NCI-H526 (cell line): ENCODE measurements at regions not wholly inside any gene's neighbourhood (a gene's known extent, or its start where the extent isn't known, plus 50 kb on each side); places are given as distances from the start of the nearest gene placed in this dataset.
"Not testable (repeated sequence)": the region's sequence is repeated elsewhere in the genome, so short reads cannot be mapped to it uniquely, and the experiment has no call there.

Experiments
- DNase-seq, 2 experiments: peaks; one replicate each; lab custom pipeline; 2025; lab: John Stamatoyannopoulos, UW

GRCh38 chr2:138390316-138390945 lies 111.1 kb upstream of the SPOPL start:
- DNase-seq, result no peak

- no peak for DNase-seq
These were observed 109.6 kb upstream of the SPOPL start for GRCh38 chr2:138391946-138392345.

- DNase-seq, result no peak
These were observed 105.8 kb upstream of the SPOPL start for GRCh38 chr2:138395565-138396306.

- DNase-seq, result no peak
These were observed 104.7 kb upstream of the SPOPL start for GRCh38 chr2:138396843-138397242.

GRCh38 chr2:138403431-138403927 lies 98.1 kb upstream of the SPOPL start:
- no peak for DNase-seq

- no peak for DNase-seq
These were observed 87.6 kb upstream of the SPOPL start for GRCh38 chr2:138414014-138414413.

- DNase-seq, result no peak
These were observed 85.6 kb upstream of the SPOPL start for GRCh38 chr2:138415985-138416384.

GRCh38 chr2:138418453-138418852 lies 83.1 kb upstream of the SPOPL start:
- DNase-seq, result no peak

GRCh38 chr2:138421315-138421970 lies 80.1 kb upstream of the SPOPL start:
- no peak for DNase-seq

GRCh38 chr2:138421971-138422335 lies 79.6 kb upstream of the SPOPL start:
- DNase-seq, result no peak

- DNase-seq, result no peak
These were observed 78.4 kb upstream of the SPOPL start for GRCh38 chr2:138423198-138423597.

- no peak for DNase-seq
These were observed 77.8 kb upstream of the SPOPL start for GRCh38 chr2:138423745-138424144.

- no peak for DNase-seq
These were observed 77.0 kb upstream of the SPOPL start for GRCh38 chr2:138424436-138425140.

- not testable (repeated sequence) for DNase-seq
These were observed 75.5 kb upstream of the SPOPL start for GRCh38 chr2:138426116-138426515.

- DNase-seq, result no peak
These were observed 72.7 kb upstream of the SPOPL start for GRCh38 chr2:138428710-138429440.

- DNase-seq, result no peak
These were observed 71.4 kb upstream of the SPOPL start for GRCh38 chr2:138430181-138430580.

GRCh38 chr2:138432971-138433370 lies 68.6 kb upstream of the SPOPL start:
- no peak for DNase-seq

- DNase-seq, result no peak
These were observed 67.3 kb upstream of the SPOPL start for GRCh38 chr2:138433995-138434951.

- no peak for DNase-seq
These were observed 65.9 kb upstream of the SPOPL start for GRCh38 chr2:138435701-138436100.

GRCh38 chr2:138439733-138440132 lies 61.8 kb upstream of the SPOPL start:
- DNase-seq, result no peak

- no peak for DNase-seq
These were observed 60.8 kb upstream of the SPOPL start for GRCh38 chr2:138440759-138441158.
